Endodermal cell (in vitro differentiated cells): ENCODE measurements at regions not wholly inside any gene's neighbourhood (a gene's known extent, or its start where the extent isn't known, plus 50 kb on each side); places are given as distances from the start of the nearest gene placed in this dataset.

Experiments used
- DNase-seq: peaks from one replicate; pipeline ENCODE4 v3.0.0-alpha.2; 2017
- H3K27ac ChIP-seq: 2 replicates; pipeline ENCODE4 v1.5.1; 2013; ENCODE audit warnings: mild to moderate bottlenecking, low read depth, low read length, moderate library complexity
- H3K27me3 ChIP-seq: 2 replicates; pipeline ENCODE4 v1.6.1; 2013; ENCODE audit warnings: mild to moderate bottlenecking, low read length, moderate library complexity; ENCODE audit not compliant: insufficient read depth, control insufficient read depth, poor library complexity, severe bottlenecking
- H3K36me3 ChIP-seq: 2 replicates; pipeline ENCODE4 v1.7.0; 2013; ENCODE audit warnings: mild to moderate bottlenecking, low read length, moderate library complexity; ENCODE audit not compliant: control insufficient read depth, insufficient read depth
- H3K4me1 ChIP-seq: one replicate; pipeline ENCODE4 v1.7.0; 2013; ENCODE audit warnings: low read length; ENCODE audit not compliant: control insufficient read depth, insufficient read depth
- H3K4me3 ChIP-seq: 2 replicates; pipeline ENCODE4 v1.5.1; 2013; ENCODE audit warnings: mild to moderate bottlenecking, low read length, moderate library complexity
- H3K9ac ChIP-seq: 2 replicates; pipeline ENCODE4 v1.6.1; 2013; ENCODE audit warnings: mild to moderate bottlenecking, low read length, moderate library complexity; ENCODE audit not compliant: poor library complexity, severe bottlenecking; ENCODE audit errors: extremely low read depth
- H3K9me3 ChIP-seq: 2 replicates; pipeline ENCODE4 v1.6.1; 2013; ENCODE audit warnings: mild to moderate bottlenecking, low read length, moderate library complexity; ENCODE audit not compliant: control insufficient read depth
- H3K27ac Mint-ChIP-seq: 2 replicates; pipeline ENCODE4 v1.8.0; 2020; ENCODE audit warnings: mixed read lengths
- H3K27me3 Mint-ChIP-seq: 2 replicates; pipeline ENCODE4 v1.8.0; 2021; ENCODE audit warnings: mild to moderate bottlenecking, mixed read lengths; ENCODE audit not compliant: insufficient read depth
- H3K36me3 Mint-ChIP-seq: 2 replicates; pipeline ENCODE4 v1.8.0; 2020; ENCODE audit warnings: low read depth, mixed read lengths
- H3K4me1 Mint-ChIP-seq: 2 replicates; pipeline ENCODE4 v1.8.0; 2020; ENCODE audit warnings: mixed read lengths
- H3K4me3 Mint-ChIP-seq: 2 replicates; pipeline ENCODE4 v1.8.0; 2020; ENCODE audit warnings: mild to moderate bottlenecking, moderate library complexity, mixed read lengths
- H3K9me3 Mint-ChIP-seq: 2 replicates; pipeline ENCODE4 v1.8.0; 2020; ENCODE audit warnings: mild to moderate bottlenecking, mixed read lengths
- CTCF ChIP-seq: fragments of 200-600 bp; sonication (generic); conservative IDR thresholded peaks from 2 replicates; pipeline ENCODE4 v1.5.0; 2021; ENCODE audit warnings: antibody characterized with exemption, mild to moderate bottlenecking
- WGBS, 2 experiments: methylation state at CpG; one replicate each; pipeline versions ENCODE4 v1.1.5 to v1.1.7; 2013; ENCODE audit warnings: missing lambda C conversion rate in 2 of 2, mixed read lengths in 1 of 2; ENCODE audit not compliant: insufficient coverage in 1 of 2, insufficient read length in 1 of 2; 5-methylcytosine and 5-hydroxymethylcytosine counted together

GRCh38 chr13:88674841-88675240, 1003.7 kb downstream of the SLITRK5 start:
- DNase-seq, result no peak
- Histone ChIP-seq H3K36me3 (no peaks in the 10 kb centered on the region), H3K9ac (no peak overlapping the region), H3K27me3 (no peaks in the 10 kb centered on the region), H3K27ac (no peak overlapping the region), H3K4me1 (no peaks in the 10 kb centered on the region), H3K9me3 (peaks cover 5% of the 10 kb centered on the region), H3K4me3 (no peak overlapping the region)
- H3K9me3 Mint-ChIP-seq, result peaks cover 1% of the 10 kb centered on the region
- H3K4me1 Mint-ChIP-seq, result no peaks in the 10 kb centered on the region
- TF ChIP-seq CTCF, result no peak
- H3K36me3 Mint-ChIP-seq, result no peaks in the 10 kb centered on the region
- no peaks in the 10 kb centered on the region for H3K27me3 Mint-ChIP-seq
- H3K27ac Mint-ChIP-seq, result no peak overlapping the region
- no peak overlapping the region for H3K4me3 Mint-ChIP-seq
- 91 to 100% methylated on average over 1 of the region's 2 CpGs for WGBS, 2 experiments

- TF ChIP-seq CTCF, result no peak
- Histone ChIP-seq H3K27ac (no peak overlapping the region), H3K36me3 (no peaks in the 10 kb centered on the region), H3K9ac (no peak overlapping the region), H3K27me3 (no peaks in the 10 kb centered on the region), H3K4me3 (no peak overlapping the region), H3K4me1 (no peaks in the 10 kb centered on the region), H3K9me3 (peaks cover 4% of the 10 kb centered on the region)
- Mint-ChIP-seq H3K27ac (no peak overlapping the region), H3K27me3 (no peaks in the 10 kb centered on the region), H3K9me3 (no peaks in the 10 kb centered on the region), H3K4me1 (no peaks in the 10 kb centered on the region), H3K36me3 (no peaks in the 10 kb centered on the region), H3K4me3 (no peak overlapping the region)
- no peak for DNase-seq
- WGBS, 2 experiments, result 100% methylated on average over 1 of the region's 2 CpGs; no CpG with 5 or more reads in 1 of the 2 experiments
Measured at GRCh38 chr13:88675347-88675996, 1004.3 kb downstream of the SLITRK5 start.

- no peak overlapping the region for H3K27ac Mint-ChIP-seq
- H3K4me1 Mint-ChIP-seq, result no peaks in the 10 kb centered on the region
- Histone ChIP-seq H3K27ac (no peak overlapping the region), H3K9me3 (no peaks in the 10 kb centered on the region), H3K4me3 (no peak overlapping the region), H3K36me3 (no peaks in the 10 kb centered on the region), H3K27me3 (no peaks in the 10 kb centered on the region), H3K9ac (no peak overlapping the region), H3K4me1 (no peaks in the 10 kb centered on the region)
- H3K36me3 Mint-ChIP-seq, result no peaks in the 10 kb centered on the region
- no peak for TF ChIP-seq CTCF
- no peaks in the 10 kb centered on the region for H3K9me3 Mint-ChIP-seq
- DNase-seq, result no peak
- H3K27me3 Mint-ChIP-seq, result no peaks in the 10 kb centered on the region
- no peak overlapping the region for H3K4me3 Mint-ChIP-seq
Measured at GRCh38 chr13:88676016-88676415, 1004.8 kb downstream of the SLITRK5 start.
